Transverse colon (tissue), 3 donors: ENCODE measurements at regions not wholly inside any gene's neighbourhood (a gene's known extent, or its start where the extent isn't known, plus 50 kb on each side); places are given as distances from the start of the nearest gene placed in this dataset.

Experiments
- EP300 ChIP-seq: sonication (generic); formaldehyde crosslinking; IDR thresholded peaks from one replicate; pipeline ENCODE4 v1.6.1; 2017; ENCODE audit warnings: antibody characterized with exemption, low read depth
- POLR2A ChIP-seq: fragments of 450-650 bp; IDR thresholded peaks from one replicate; pipeline ENCODE4 v1.6.1; 2016; ENCODE audit warnings: antibody characterized with exemption, mild to moderate bottlenecking, moderate library complexity
- TF ChIP-seq, protein P1 (sequence below), 5 experiments: fragments of 200-600 bp in 3 of 5; fragments of 450-650 bp in 2 of 5; sonication (generic) in 3 of 5; IDR thresholded peaks; 1 replicate in 2 of 5; 2 replicates in 3 of 5; pipeline ENCODE4 v1.5.1; 2016 to 2017; ENCODE audit warnings: antibody characterized with exemption in 5 of 5, inconsistent platforms in 3 of 5, mild to moderate bottlenecking in 2 of 5, moderate library complexity in 1 of 5

DNA sequence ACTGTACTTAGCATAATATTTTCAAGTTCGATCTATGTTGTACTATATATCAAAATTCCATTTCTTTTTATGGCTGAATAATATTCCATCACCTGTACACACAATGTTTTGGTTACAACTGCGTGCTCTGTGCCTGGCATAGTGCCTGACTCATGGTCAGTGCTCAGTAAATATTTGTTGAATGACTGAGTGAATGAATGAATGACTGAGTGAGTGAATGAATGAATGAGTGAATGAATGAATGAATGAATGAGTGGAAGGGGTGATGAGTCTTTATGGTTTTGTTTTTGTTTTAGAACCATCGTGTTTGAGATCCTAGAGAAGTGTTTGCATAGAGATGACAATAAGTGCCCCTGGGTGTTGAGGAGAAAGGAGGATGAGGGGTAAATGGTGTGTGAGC, 155.3 kb downstream of the MRM1 start:
- TF ChIP-seq, protein P1, sequence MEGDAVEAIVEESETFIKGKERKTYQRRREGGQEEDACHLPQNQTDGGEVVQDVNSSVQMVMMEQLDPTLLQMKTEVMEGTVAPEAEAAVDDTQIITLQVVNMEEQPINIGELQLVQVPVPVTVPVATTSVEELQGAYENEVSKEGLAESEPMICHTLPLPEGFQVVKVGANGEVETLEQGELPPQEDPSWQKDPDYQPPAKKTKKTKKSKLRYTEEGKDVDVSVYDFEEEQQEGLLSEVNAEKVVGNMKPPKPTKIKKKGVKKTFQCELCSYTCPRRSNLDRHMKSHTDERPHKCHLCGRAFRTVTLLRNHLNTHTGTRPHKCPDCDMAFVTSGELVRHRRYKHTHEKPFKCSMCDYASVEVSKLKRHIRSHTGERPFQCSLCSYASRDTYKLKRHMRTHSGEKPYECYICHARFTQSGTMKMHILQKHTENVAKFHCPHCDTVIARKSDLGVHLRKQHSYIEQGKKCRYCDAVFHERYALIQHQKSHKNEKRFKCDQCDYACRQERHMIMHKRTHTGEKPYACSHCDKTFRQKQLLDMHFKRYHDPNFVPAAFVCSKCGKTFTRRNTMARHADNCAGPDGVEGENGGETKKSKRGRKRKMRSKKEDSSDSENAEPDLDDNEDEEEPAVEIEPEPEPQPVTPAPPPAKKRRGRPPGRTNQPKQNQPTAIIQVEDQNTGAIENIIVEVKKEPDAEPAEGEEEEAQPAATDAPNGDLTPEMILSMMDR (IDR thresholded peaks at IDR 0.05): no peak
- TF ChIP-seq EP300 (no peak), POLR2A (no peak)
